ENCODE measurements at regions not wholly inside any gene's neighbourhood (a gene's known extent, or its start where the extent isn't known, plus 50 kb on each side); places are given as distances from the start of the nearest gene placed in this dataset.
"Not testable (repeated sequence)": the region's sequence is repeated elsewhere in the genome, so short reads cannot be mapped to it uniquely, and the experiment has no call there.

DNA sequence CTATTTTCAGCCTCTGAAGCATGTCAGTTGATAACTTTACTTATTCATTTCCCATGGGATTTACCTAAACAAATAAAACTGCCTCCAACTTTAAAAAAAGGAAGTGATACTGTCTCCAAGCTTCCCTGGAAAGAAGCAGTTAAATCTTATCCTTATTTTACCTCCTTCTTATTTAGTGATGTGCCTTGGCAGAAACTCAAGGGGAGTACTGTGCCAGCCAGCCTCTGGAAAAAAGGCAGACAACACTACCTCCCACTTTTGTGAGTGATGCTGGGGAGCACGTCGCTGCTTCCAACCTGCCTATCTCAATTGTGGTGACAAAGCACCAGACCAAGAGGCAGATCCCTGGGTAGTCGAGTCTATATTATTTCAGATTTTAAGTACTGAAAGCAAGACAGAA, 765.6 kb downstream of the DIAPH3 start:
- no peak for FAIRE-seq
- DNase-seq (ENCODE audit: extremely low spot score, insufficient read length, low read depth): no peak

DNA sequence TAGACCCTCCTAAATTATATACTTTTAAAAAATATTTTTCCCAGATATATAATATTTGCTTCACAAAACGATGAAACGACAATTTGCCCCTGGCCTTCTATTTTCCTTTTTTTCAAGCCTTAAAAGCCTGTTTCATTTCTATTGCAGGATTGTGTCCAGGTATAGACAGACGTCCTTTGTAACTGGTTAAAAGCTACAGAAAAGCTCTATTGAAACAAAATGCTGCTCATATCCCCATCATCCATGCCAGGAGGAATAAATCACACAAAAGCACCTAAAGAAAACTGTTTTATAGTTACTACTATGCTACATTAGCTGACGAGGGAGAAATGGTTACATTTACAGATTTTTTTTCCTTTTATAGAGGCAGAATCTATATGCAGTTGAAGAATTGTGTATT, 765.1 kb downstream of the DIAPH3 start:
- DNase-seq (ENCODE audit: extremely low spot score, insufficient read length, low read depth) (no peak), FAIRE-seq (no peak)

DNA sequence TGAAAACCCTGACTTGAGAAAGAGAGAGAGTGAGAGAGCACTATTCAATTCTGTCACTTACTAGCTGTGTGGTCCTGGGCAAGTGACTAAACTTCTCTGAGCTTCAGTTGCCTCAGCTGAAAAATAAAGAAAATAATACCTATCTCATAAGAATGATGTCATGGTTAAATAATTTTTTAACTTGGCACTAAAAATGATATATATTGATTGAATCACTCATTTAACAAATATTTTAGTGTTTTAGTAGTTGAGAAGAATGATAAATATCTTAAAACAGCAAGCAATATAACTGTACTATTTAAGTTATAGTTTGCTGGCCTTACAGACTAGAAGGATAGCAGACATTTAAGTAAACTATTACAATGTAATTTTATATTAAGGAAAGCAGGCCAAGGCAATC, 764.2 kb downstream of the DIAPH3 start:
- DNase-seq (ENCODE audit: extremely low spot score, insufficient read length, low read depth) (no peak), FAIRE-seq (no peak)

DNA sequence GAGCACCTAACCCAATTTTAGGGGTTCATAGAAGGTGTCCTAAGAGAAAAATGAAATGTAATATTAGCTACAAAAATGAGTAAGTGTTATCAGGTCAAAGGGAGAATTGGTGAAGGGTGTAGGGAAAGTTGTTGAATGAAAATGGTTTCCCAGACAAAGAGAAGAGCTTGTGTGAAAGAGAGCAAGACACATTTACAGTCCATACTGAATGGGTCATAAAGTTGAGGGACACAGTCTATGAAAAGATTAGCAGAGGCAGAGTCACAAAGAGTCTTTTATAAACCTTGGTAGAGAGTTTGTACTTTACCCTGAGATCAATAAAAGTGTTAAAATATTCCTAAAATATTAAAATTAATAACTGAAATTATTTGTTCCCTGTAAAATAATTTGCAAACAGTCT, 759.4 kb downstream of the DIAPH3 start:
- FAIRE-seq (no peak), DNase-seq (ENCODE audit: extremely low spot score, insufficient read length, low read depth) (no peak)

DNA sequence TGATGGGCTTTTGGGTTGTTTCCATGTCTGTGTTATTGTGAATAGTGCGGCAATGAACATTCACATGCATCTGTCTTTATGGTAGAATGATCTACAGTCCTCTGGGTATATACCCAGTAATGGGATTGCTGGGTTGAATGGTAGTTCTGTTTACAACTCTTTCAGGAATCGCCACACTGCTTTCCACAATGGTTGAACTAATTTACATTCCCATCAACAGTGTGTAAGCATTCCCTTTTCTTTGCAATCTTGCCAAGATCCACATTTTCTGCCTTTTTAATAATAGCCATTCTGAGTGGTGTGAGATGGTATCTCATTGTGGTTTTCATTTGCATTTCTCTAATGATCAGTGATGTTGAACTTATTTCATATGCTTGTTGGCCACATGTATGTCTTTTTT, 756.5 kb downstream of the DIAPH3 start:
- DNase-seq (ENCODE audit: extremely low spot score, insufficient read length, low read depth): not testable (repeated sequence)

DNA sequence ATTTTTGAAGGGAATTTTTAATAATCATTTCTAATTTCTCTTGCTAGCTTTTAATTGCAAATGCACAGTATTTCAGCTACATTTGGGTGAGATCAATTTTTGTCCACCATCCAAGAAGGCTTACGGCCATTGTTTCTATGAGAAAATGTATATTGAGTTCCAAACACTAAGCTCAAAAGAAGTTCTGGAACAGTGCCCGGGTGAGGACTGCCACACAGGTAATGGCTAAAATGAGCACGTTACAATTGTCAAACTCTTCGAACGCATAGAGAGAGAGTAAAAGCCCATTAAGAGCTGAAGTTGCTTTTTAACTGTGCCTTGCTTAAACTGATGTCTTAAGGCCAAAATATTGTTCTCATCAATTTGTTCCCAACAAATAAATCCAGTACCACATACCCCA, 755.0 kb downstream of the DIAPH3 start:
- FAIRE-seq: no peak
- no peak for DNase-seq (ENCODE audit: extremely low spot score, insufficient read length, low read depth)

More for the DNA sequence above, 756.5 kb downstream of the DIAPH3 start:
- FAIRE-seq: not testable (repeated sequence)

DNA sequence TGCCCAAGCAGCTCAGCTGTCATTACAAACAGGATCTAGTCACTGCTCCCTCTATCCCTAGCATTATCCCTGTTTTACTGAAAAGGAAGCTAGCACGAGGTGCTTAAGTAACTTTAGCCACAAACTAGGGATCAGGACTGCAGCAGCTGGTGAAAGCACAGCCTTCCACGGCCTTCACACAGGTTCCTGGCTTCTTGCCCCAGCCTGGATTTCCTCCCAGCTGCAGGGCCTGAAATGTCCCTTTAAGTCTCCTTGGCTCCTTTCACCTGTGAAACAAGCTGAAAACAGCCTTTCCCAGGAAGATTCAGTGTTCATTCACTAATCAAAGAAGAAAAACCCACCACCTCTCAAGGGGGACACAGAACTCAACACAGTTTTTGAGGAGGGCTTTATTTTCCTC, 754.5 kb downstream of the DIAPH3 start:
- FAIRE-seq: no peak
- DNase-seq (ENCODE audit: extremely low spot score, insufficient read length, low read depth): no peak

DNA sequence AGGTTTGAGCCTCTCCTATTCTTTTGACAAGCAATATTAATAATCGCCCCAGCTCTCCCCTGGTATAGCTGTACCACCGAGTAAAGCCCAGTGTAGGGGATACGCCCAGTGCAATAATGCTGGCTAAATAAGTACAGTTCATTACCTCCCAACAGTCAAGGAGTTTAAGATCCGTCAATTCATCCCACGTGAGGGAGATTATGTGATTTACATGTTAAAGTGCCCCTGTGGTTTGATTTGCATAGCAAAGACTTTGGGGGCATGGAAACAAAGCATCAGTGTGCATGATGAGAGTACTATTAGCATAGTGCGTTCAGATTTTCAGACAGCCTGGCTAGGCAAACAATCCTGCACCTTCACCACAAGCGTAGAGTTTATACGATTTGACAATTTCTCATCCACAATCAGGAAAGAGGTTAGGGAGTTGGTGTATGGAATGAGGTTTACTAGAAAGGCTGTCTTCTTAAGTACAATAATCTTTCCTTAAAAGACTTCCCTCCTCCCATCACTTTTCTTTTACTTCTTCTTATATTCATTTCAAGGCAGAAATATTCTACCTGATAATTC, 754.0 kb downstream of the DIAPH3 start:
- FAIRE-seq (no peak), DNase-seq (ENCODE audit: extremely low spot score, insufficient read length, low read depth) (no peak)

DNA sequence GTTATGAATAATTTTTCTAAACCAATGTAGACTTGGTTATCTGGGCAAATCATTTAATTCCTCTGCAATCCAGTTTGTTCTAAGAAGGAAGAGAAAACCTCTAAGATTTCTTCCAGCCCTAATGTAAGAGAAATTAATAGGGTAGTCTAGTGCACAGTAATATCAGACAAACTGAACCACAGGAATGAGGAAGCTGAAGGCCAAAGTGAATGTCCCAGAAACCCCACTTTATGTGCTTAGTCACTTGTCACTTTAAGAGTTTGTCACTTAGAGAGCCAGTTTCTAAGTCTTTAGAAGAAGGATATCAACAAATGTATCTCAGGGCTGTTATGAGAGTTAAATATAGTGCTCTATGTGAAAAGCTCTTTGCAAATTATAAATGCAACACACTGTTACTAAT, 750.6 kb downstream of the DIAPH3 start:
- FAIRE-seq (peak; percentile 46), DNase-seq (ENCODE audit: extremely low spot score, insufficient read length, low read depth) (no peak)

DNA sequence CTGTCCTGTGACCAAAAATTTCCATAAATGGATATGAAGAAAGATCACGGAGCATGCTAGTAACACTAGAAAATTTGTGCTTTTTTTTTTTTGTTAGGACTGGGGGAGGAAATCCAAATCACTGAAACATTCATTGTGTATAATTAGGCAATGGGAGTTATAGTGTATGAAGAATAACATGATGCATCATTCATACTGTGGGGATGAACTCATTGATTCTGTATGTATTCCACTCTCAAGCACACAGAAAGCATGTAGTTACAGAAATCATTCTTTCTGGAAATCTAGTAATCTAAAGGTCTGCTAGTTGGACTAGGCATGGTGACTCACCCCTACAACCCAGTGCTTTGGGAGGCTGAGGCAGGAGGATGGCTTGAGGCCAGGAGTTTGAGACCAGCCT, 749.7 kb downstream of the DIAPH3 start:
- FAIRE-seq: no peak
- DNase-seq (ENCODE audit: extremely low spot score, insufficient read length, low read depth): no peak

DNA sequence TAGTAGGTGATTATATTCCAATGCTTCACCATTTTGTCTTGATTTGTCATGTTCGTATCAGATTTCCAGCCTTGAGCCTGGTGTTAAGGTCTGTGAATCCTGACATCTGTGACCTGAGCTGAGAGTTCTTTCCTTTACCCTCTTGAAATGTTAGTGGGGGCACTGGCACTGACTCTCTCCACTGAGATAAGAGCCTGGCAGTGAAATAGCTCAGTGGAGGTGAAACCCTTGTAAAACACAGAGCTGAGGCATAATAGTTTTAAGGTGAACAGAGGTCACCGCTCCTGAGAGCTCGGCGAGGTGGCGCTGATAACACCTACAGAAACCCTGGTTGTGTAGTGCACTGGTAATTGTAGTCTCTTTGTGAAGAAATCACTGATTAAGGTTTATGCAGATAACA, 748.2 kb downstream of the DIAPH3 start:
- no peak for FAIRE-seq
- no peak for DNase-seq (ENCODE audit: extremely low spot score, insufficient read length, low read depth)

DNA sequence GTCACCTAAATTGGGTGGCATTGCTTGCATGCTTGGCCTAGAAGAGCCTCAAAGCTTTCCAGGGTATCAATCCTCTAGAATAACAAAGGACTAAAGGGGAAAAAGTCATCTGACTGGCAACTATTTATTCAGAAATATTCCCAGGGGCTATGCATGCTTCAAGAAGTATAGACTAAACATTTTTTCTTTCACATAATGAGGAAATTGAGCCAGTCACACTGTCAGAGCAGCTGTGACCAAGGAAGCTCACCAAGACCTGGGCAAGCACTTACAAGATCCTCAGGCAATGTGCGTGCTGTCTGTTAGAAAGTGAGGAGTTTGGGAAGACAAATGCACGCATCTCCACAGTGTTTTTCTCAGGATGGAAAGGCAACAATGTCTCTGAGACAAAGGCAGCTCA, 747.2 kb downstream of the DIAPH3 start:
- FAIRE-seq: no peak

DNA sequence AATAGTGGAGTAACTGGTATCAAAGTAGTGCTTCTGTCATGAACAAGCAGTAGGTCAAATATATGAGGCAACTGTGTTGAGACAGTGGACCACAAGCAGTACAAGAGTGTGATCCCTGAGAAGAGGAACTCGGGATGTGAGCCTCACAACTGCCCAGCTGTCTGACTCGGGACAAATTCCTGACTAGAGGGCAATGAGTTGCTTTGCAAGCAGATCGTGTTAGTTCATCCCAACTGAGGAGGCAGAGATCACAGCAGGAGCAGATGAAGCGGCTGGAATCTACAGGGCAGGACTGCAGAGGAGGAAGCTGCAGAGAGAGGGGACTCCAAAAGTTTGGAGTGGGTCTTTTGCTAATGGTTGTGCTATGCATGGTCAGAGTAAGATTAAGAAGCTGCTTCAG, 741.1 kb downstream of the DIAPH3 start:
- no peak for DNase-seq (ENCODE audit: extremely low spot score, insufficient read length, low read depth)
- FAIRE-seq: no peak

More for the DNA sequence above, 747.2 kb downstream of the DIAPH3 start:
- DNase-seq (ENCODE audit: extremely low spot score, insufficient read length, low read depth): no peak

DNA sequence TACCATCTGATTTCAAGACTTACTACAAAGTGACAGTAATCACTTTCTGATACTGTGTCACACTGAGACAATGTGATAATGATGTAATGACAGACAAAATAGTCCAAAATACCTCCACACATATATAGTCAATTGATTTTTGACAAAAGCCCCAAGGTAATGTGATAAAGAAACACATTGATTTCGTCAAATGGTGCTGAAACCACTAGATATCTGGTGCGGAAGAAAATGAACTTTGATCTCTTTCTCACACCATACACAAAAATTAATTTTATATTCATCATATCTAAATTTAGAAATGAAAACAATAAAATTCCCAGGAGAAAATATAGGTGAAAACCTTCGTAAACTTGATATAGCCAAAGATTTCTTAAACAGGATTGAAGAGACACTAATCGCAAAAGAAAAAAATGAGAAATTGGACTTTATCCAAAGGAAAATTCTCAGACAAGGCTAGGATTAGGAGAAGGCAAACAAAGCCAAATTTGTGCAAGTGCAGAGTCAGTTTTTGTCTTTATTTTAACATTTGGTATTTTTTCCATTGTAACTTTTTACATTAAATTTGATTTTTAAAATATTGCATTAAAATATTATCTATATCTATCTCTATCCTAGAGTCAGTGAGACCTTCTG, 739.9 kb downstream of the DIAPH3 start:
- no peak for DNase-seq (ENCODE audit: extremely low spot score, insufficient read length, low read depth)
- FAIRE-seq: no peak

DNA sequence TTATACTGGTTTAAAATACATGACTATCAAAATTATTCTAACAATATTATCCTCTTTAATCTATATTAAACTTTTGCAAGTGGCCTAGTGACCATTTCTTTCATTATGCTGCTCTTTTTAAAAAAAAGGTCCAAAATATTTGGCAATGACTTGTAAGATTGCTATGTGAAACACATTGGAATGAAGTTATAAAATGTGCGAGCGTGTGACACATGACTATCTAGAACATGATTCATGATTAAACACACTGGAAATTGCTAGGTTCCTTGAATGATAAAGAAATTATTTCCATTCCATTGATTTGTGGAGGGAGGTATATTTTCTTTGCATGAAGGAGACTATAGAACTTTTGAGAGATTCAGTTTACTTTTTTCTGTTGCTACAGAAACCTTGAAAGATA, 739.1 kb downstream of the DIAPH3 start:
- DNase-seq (ENCODE audit: extremely low spot score, insufficient read length, low read depth) (no peak), FAIRE-seq (no peak)

DNA sequence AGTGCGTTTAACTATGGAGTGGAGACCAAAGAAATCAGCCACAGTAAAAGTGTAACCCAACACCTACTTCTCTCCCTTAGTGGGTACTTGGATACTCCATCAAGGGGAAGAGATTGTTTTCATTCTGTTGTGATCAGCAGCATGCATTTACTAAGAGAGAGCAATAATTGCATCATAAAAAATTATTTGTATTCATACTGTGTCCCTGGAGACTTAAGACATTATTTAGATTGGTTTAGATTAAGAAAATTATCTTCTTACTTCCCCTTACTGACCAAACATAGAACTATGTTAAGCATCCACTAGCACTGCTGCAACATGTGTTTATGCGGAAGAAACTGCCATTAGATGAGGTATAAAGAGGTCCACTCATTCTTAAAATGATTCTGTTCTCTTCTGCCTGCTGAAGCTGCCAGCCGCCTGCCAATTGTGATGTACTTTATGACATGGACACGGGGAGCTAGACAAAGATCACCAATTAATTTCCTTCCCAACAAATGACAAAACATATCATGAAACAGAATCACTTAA, 738.5 kb downstream of the DIAPH3 start:
- DNase-seq (ENCODE audit: extremely low spot score, insufficient read length, low read depth): no peak
- no peak for FAIRE-seq

DNA sequence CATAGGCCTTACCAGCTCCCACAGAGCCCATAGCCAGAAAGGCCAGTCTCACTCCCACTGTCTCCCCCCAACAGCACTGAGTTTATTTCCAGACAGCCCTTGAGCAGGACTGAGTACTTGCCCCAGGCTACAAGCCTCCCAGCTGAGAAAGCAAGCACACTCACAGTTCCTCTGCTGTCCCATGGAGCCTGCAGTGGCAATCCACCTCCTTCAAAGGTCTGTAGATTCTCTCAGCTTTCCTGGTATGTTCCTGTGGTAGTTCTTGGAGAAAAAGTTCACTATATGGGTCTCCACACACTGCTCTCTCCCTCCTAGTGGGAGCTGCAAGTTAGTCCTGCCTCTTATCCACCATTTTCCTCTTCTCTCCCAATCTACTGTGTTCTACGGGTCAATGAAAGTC, 728.7 kb downstream of the DIAPH3 start:
- FAIRE-seq (no peak), DNase-seq (ENCODE audit: extremely low spot score, insufficient read length, low read depth) (no peak)

DNA sequence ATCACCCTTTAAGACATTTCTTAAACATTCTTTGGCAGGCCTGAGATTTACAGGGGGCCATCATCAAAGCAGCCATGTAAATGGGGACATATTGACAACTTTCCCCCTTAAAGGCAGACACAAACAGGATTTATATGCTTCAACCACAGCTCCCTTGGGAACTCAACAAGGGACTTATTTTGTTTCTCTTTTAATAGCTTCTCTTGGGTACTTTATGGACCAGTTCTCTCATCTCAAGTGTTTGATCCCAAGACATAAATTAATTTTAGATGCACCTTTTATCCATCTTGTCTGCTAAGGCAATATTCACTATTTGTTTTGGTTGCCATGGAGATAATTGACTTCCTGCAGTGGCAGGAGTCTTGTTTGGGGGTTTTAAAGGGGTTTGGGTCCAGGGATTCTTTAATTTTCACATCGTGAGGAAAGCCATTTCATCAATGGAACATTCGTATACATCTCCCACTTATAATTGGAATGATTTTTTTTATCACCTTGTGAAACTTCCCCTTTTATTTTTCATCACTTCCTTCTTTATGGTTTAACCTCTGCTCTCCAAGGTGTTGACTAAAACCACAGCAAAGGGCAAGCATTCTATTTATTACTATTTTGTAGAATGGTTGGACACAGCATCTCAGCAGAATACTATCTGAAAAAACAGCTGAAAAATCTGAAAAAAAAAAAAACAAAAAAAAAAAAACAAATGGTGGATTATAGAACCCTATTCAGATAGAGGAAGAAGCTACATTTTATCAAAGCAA, 726.0 kb downstream of the DIAPH3 start:
- no peak for DNase-seq (ENCODE audit: extremely low spot score, insufficient read length, low read depth)
- FAIRE-seq: no peak

DNA sequence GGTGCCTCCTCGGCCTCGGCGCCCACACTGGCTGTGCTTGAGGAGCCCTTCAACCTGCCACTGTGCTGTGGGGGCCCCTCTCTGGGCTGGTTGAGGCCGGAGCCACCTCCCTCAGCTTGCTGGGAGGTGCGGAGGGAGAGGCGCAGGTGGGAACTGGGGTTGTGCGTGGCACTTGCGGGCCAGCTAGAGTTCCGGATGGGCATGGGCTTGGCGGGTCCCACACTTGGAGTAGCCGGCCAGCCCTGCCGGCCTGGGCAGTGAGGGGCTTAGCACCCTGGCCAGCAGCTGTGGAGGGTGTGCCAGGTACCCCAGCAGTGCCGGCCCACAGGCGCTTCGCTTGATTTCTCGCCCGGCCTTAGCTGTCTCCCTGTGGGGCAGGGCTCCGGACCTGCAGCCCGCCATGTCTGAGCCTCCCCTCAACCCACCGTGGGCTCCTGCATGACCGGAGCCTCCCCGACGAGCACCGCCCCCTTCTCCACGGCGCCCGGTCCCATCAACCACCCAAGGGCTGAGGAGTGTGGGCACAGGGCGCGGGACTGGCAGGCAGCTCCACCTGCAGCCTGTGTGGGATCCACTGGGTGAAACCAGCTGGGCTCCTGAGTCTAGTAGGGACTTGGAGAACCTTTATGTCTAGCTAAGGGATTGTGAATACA, 723.8 kb downstream of the DIAPH3 start:
- DNase-seq (ENCODE audit: extremely low spot score, insufficient read length, low read depth): no peak

DNA sequence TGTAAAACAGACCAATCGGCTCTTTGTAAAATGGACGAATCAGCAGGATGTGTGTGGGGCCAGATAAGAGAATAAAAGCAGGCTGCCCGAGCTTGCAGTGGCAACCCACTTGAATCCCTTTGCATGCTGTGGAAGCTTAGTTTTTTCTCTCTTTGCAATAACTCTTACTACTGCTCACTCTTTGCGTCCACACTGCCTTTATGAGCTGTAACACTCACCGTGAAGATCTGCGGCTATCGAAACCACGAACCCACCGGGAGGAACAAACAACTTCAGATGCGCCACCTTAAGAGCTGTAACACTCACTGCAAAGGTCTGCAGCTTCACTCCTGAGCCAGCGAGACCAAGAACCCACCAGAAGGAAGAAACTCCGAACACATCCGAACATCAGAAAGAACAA, 722.7 kb downstream of the DIAPH3 start:
- not testable (repeated sequence) for FAIRE-seq; DNase-seq (ENCODE audit: extremely low spot score, insufficient read length, low read depth)

More for the DNA sequence above, 723.8 kb downstream of the DIAPH3 start:
- FAIRE-seq: no peak

Measured in GM18507 (cell line).